Right forelimb (tissue), 1 donor: ENCODE measurements at regions not wholly inside any gene's neighbourhood (a gene's known extent, or its start where the extent isn't known, plus 50 kb on each side); places are given as distances from the start of the nearest gene placed in this dataset.

ENCODE experiments used
- DNase-seq: peaks from one replicate; pipeline ENCODE4 v3.0.0-alpha.2; 2018

DNA sequence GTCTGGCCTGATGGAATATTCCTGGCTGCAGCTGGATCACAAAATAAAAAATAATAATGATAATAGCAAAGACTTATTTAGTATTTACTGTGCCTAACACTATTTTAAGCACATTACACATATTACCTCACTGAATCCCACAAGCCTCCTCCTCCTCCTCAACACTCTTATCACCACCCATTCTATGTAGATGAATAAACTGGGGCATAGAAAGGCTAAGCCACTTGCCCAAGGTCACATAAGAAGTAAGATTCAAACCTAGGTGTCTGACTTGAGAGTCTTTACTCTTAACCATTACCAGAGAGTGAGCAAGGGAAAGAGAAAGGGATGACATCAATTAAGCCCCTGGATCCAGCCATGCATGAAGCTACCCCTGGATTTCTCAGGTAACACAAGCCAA is 493.1 kb downstream of the SHQ1 start:
- no peak for DNase-seq

DNA sequence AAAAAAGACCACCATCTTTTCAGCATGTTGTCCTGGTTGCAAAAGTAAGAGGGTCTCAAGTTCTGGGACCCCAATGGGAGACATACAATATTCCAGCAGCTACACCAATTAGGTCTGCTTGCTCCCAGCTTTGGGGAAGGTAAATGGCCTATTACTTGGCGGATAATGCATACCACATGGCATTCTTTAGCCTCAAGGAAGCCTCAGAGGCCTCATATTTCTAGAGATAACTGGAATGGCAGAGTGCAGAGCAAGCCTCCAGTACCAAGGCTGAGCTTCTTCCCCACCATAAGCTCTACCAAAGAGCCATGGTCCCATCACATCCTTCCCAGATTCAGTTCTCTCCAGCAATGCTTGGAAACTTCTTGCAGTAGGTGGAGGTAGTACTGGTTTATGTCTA is 493.8 kb downstream of the SHQ1 start:
- DNase-seq, result no peak

DNA sequence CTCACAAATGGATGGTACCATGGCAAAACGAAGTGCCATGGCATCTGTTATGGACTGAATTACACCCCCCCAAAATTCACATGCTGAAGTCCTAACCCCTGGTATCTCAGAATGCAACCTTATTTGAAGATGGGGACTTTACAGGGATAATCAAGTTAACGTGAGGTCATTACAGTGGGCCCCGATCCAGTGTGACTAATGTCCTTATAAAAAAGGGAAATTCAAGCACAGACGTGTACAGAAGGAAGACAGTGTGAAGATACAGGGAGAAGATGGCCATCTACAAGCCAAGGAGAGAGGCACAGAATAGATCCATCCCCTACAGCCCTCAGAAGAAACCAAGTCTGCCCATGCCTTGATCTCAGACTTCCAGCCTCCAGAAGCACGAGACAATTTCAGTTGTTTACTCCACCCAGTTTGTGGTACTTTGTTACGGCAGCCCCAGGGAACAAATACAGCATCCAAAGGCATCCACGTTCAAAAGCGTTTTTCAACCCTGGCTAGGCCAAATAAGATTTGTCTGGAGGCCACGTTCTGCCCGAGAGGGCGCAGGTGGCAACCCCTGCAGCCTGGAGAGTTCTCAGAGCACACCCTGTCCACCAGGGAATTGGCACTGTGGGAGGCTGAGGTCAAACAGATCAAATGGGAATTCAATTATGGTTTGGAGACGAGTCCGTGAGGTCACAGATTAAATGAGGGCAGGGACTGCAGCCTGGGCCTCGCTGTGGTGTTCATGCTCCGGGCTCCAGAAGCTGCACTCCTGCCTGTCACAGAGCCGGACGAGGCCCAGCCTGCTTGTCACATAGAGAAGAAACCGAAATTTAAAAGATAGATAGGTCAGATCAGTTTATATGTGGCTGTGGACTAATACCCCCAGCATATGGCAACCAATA is 494.8 kb downstream of the SHQ1 start:
- DNase-seq, result no peak

DNA sequence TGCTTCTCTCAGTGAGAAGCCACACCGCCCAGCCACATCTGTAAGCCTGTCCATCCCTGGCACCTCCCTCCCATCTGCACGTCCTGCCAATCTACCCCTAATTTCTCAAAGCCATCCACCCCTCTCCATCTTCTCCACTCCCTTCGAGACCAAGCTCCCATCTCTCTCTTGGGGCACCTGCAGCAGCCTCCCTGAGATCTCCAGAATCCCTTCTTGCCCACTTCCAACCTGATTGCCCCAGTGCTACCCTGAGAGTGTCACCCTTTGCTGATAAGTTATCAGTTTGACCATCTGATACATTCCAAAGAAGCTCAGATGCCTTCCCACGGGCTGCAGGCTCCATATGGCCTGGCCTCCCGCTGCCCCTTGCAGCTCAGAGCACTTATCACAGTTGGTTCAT is 496.1 kb downstream of the SHQ1 start:
- DNase-seq, result no peak

DNA sequence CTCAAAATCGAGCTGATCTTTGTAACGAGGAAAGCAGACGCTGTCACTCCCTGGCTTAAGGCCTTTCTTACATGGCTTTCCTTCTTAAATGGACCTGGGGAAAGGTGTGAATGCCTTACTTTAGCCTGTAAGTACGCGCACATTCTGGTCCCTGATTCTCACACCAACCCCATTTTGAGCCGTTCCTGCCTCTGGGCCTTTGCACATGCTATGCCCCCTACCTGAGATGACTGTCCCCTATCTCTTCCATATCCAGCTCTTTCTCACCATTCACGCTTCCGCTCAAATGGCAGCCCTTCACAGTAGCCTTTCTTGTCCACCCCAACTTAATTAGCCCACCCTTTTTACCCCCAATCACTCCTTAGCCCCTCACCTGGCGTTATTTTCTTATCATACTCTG is 496.7 kb downstream of the SHQ1 start:
- peak; percentile 30 for DNase-seq

DNA sequence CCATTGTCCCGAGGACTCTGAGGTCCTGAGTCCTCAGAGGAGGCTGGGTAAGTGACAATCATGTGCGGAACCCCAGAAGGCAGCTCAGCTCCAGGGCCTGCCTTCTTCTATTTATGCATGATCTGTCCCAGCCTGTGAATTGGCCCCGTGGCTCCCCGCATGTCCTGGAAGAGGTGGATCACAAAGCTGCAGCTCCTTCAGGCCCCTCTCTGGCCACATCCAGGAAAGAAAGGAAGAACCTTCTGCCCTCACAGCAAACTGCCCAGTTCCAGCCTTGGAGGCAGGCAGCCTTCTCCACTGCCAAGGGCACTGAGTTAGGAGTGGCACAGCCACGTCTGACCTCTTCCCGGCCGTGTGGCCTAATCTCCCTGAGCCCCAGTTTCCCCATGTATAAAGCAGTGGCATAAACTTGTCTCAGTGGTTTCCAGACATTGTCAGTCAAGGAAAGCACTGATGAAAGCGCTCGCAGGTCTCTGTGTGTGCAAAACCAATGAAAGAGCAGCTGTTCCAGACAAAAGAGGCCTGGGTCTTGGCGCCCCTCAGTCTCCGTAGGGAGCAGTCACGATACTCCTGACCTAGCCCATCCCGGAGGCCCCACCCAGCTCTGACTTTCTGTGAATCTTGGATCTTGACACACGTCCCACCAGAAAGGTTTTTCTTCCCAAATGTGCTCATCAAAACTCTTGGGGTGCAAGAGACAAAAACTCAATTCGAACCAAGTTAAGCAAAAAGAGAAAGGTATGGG is 497.3 kb downstream of the SHQ1 start:
- DNase-seq, result peak; percentile 3

DNA sequence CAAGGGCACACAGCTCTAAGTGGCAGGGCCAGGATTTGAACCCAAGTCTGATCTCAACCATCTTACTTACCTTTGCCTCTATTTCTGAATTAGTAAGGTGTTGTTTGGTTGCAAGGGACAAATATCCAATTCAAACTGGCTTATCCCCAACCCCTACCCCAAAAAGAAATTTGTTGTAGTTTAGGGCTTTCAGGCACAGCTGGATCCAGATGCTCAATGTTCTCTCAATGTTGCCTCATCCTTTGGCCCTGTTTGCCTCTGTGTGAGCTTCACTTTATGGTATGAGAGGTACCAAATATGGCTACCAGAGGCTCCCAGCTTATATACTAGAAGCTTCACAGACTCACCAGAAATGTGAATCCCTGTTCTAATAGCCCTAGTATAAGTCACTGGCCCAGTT is 499.9 kb downstream of the SHQ1 start:
- DNase-seq, result no peak

DNA sequence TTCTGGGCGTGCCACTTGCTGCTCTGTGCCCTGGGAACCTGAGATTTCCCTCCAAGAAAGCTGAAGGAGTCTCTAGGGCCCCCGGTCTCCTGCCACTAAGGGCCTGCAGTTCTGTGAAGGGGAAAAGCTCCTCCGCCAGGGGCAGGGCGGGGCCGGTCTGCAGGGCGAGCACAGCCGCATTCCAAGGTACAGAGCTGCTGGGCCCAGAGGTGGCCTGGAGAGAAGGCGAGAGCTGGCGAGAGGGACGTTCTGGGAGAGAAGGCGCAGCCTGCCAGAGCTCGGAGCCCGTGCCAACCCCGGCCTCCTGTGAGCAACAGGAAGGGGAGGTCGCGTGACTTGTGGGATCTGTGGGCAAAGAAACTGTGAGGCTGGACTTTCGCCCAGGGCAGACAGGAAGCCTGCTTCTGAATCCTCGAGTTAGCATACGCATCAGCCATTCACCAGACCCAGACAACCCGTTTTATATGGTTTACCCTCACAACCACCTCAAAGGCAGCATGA is 500.4 kb downstream of the SHQ1 start:
- DNase-seq, result peak; percentile 83

DNA sequence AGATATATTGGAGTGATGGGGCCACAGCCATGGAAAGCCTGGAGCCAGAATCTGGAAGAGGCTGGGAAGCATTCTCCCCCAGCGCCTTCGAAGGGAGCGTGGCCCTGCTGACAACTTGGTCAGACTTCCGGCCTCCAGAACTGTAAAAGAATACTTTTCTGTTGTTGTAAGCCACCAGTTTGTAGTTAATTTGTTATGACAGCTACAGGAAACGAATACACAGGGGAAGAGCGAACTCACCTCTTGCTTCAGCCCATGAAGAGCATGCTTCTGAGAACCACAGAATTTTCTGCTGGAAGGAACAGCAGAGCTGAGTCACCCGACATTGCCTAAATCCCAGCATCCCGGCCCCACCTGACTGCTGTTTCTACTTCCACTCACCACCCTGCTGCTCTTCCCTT is 501.7 kb downstream of the SHQ1 start:
- no peak for DNase-seq

DNA sequence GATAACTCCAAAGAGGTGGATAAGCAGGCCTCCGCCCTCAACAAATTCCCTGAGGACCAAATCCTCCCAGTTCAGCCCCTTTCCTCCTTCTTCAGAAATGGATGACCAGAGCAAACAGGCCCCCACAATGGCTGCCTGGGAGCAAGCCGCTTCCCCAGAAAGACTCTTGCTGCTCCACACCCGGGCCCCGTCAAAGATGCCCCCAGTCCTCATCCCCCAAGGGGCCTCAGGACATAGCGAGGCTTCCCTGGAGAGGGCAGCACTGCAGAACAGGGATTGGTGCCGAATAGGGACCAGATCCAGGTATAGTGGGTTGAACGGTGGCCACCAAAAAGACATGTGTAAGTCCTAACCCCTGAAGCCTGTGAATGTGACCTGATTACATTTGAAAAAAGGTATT is 502.3 kb downstream of the SHQ1 start:
- DNase-seq, result no peak

DNA sequence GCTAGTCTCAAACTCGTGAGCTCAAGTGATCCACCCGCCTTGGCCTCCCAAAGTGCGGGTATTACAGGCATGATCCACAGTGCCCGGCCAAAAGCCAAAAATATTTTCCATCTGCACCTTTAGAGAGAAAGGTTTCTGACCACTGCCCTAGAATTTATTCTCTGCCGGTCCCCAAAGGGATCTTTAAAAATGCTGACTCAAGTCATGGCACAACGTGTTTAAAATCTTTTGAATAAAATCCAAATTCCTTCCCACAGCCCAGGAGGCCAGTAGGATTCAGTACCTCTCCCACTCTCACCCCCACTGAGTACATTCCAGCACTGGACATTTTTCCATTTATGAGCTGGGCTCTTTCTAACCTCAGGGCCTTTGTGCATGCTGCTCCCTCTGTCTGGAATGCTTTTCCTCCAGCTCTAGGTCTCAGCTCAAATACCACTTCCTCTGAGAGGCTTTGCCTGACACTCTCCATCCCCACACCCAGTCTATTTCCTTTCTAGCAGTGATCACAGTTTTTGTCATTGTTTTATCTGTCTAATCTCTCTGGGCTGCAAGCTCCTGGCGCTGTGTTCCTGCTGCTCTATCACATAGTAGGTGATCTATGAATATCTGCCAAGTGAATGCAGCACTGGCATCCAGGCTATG is 502.9 kb downstream of the SHQ1 start:
- no peak for DNase-seq

DNA sequence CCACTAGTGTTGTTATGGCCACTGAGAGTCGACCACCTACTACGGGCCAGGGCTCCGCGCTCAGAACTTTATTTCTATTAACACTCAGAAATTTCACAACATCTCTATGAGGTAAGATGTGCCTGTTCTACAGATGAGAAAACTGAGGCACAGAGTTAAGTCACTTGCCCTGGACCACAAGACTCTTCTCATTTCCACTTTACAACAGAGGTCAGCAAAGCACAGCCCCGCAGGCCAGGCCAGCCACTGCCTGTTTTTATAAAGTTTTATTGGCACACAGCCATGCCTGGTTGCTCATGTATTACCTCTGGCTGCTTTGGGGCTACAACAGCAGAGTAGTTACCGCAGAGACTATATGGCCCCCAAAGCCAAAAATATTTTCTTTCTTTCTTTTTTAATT is 503.6 kb downstream of the SHQ1 start:
- DNase-seq, result no peak

DNA sequence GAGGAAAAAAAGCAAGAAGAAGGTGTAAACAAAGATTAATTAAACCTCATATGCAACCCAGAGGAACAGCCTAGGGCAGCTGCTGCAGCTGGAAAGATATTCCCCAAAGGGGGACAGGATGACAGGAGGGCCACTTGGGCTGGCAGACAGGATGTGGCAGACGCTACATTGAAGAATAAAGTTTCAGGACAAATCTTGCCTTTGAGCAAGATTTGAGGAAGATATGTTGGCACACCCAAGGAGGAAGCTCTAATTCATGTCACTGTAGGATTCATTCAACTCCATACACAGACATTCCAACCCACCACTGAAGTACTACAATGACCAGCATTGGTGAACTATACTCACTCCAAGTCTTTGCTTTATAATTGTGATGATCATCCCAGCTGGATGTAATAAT is 504.0 kb downstream of the SHQ1 start:
- DNase-seq, result no peak

DNA sequence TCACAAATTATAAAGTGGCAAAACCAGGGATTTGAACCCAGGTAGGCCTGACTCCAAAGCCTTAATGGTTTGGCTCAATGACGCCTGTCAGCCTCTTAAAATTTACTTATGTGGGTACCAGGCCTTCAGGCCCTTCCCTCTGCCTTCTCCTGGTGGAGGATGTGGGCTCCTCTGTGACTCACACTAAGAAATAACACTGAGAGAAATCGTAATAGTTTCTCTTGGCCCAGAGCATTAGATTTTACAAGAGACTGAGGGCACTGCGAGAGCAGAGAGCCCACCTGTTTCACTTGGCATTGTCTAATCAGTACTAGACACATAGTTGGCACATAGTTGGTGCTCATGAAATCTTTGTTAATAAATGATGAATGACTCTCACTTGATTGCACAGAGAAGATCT is 505.2 kb downstream of the SHQ1 start:
- DNase-seq, result no peak

DNA sequence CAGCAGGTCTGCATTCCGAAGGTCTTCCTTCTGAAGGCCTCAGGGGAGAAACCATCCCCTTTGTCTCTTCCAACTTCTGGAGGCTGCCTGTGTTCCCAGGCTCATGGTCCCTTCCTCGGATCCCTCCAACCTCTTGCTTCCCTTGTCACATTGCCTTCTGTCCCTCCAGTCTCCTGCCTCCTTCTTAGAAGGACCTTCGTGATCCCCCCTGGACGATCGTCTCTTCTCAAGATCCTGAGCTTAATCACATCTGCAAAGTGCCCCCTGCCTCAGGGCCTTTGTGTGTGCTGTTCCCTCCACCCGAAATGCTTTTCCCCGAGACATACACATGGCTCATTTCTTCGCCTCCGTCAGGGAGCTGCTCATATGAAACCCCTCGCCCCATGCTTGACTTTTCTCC is 505.8 kb downstream of the SHQ1 start:
- DNase-seq, result no peak

DNA sequence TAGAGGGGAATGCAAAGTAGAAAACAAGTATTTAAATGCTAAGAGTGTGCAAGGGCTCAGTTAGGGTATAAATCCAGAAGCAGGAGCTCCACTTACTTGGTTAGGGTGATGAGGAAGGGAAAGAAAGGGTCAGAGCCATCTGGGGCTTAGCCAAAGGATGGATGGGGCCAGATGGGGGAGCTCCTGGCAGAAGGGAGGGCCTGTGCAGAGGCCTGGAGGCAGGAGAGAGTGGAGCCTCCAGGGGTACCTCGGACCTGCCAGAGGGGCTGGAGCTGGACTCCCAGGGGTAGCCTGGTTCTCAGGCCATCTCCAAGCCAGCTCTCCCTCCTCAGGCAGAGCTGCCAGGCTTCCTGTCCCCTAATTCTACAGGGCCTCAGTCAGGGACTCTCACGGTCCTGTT is 506.3 kb downstream of the SHQ1 start:
- peak; percentile 73 for DNase-seq

DNA sequence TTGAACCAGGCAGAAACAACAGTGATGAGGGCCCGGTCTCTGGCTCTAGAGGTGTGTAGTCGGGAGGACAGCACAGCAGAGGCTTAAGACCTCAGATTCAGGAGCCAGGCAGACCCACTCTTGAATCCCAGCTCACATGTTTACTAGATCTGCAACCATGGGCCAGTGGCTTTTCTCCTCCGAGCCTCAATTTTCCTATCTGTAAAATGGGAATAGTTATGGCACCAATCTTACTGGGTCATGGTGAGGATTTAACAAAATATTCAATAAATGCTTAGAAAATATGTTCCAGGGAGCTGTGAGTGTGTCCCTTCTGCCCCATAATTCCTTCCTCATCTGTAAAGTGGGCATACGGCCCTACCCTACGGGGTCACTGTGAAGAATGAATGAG is 506.9 kb downstream of the SHQ1 start:
- no peak for DNase-seq

DNA sequence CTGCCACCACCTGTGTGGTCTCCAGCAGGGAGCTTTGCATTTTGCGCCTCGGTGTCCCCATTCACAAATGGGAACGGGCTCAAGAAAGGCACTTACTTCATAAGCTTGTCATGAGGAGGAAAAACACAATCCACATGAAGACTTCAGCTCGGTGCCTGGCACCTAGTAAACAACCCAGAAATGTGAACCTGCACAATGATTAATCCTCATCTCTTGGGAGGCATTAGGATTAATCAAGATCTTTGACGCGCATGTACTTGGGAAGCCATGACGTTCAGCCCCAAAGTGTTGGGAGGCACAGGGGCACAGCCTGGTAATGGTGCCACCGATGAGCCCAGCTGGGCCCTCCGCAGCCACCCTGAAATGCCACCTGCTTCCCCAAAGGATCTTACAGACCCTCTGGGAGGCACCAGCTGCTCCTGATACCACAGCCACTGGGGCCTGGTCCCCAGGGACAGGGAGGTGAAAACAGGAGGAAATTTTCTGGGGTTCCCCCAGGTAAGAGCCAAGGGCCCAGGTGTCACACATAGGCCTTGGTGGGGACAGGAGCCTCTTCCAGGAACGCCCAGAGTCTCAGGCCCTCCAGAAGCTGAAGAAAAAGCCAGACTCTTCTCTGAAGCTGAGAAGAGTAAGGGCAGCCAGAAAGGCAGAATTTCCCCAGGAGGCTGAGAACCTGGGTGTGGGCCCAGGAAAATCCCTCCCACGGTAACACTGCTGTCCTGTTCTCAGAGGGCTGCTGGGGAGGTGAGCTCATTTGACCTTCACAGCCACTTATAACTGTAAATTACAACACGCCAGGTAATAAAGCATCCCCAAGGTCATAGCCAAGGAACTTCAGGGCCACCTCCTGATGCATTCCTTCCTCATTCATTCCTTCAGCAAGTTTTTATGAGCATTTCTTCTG is 507.5 kb downstream of the SHQ1 start:
- DNase-seq, result no peak

DNA sequence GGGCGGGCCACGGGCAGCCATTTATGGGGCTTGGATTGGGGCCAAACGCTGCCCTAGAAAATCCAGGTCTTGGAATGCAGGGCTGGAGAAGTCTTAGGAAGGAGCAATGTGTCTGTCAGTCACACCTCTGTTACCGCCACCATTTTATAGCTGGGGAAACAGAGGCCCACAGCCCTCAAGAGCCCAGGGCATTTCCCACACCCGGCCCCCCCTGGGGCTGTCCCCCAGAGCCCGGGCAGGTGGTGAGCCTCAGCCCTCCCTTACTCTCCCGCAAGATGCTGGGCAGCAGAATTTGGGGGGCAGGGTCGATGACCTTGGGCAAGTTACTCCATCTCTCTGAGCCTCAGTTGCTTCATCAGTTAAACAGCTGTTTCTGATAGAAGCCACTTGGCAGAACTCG is 508.2 kb downstream of the SHQ1 start:
- DNase-seq, result no peak

DNA sequence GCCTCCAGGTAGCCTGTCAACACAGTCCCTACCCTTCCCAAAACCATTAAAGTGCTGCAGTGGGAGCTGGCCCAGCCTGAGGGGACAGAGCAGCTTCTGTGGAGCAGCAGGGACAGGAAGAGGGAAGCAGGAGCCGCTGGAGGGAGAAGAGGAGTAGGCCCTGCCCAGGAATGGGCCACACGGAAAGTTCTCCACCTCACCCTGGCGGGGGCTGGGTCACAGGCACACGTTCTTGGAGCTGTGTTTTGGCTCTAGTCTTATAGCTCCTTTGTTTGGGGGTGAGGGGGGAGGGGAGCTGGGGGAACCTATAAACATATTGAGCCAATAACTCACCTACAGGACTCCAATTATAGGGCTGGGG is 508.6 kb downstream of the SHQ1 start:
- DNase-seq, result no peak

DNA sequence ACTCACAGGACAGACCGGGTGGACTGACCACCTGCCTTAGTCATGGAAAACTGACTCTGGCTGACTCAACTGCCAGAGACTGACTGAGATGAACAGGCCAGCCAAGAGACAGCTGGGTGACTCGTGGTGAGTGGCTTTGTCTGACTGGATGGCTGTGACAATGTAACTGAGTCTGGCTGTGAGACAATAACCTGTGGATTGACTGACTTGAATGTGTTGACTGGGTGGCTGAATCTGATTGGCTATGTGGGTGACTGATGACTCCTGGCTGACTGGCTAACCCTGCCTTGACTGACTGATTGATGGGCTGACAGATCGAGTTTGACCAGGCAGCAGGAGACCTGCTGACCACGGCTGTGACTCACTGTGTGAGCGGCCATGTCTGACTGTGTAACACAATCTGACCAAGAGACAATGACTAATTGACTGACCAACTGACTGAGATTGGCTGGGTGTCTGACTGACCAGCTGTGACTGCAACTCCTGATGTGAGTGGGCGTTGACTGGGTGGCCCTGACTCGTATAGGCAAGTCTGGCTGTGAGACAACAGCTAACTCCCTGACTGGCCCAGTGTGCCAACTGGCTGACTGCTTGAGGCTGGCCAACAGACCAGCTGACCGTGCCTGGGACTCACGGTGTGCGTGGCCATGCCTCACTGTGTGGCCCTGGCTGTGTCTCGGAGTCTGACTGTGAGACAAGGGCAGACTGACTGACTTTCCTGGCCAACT is 509.1 kb downstream of the SHQ1 start:
- no peak for DNase-seq
